ENCODE measurements at regions not wholly inside any gene's neighbourhood (a gene's known extent, or its start where the extent isn't known, plus 50 kb on each side); places are given as distances from the start of the nearest gene placed in this dataset.

GRCh38 chr15:87500240-87500639 is 756.3 kb downstream of the NTRK3 start:
- TF ChIP-seq, protein P1, sequence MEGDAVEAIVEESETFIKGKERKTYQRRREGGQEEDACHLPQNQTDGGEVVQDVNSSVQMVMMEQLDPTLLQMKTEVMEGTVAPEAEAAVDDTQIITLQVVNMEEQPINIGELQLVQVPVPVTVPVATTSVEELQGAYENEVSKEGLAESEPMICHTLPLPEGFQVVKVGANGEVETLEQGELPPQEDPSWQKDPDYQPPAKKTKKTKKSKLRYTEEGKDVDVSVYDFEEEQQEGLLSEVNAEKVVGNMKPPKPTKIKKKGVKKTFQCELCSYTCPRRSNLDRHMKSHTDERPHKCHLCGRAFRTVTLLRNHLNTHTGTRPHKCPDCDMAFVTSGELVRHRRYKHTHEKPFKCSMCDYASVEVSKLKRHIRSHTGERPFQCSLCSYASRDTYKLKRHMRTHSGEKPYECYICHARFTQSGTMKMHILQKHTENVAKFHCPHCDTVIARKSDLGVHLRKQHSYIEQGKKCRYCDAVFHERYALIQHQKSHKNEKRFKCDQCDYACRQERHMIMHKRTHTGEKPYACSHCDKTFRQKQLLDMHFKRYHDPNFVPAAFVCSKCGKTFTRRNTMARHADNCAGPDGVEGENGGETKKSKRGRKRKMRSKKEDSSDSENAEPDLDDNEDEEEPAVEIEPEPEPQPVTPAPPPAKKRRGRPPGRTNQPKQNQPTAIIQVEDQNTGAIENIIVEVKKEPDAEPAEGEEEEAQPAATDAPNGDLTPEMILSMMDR (IDR thresholded peaks at IDR 0.05; ENCODE audit: extremely low read depth, insufficient read depth, missing control alignments) = no peak
- in situ Hi-C loops (cut with MboI; ENCODE audit: low pct_unique_long_range_greater_than_20kb, low sequenced_read_pairs, unreplicated experiment) = no loop called here
- DNase-seq (ENCODE audit: low spot score) = no peak

DNA sequence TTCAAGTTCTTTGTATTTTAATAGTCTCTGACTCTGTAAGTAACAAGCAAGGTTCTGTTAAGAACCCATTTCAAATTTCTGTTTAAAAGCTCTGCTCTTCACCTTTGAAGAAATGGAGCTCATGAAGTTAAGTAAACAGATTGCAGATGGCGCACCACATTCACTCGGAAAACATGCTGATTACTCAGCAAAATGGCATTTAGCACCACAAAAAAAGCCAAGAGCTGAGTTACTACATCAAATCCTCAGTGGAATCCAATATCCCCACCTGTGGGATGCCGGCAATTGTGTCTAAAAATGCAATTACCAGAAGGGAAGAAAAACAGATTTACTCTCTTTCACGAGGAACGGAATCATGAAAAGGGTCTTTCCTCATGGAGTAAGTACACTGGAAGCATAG is 758.0 kb downstream of the NTRK3 start:
- TF ChIP-seq, protein P1 (IDR thresholded peaks at IDR 0.05; ENCODE audit: extremely low read depth, insufficient read depth, missing control alignments) = no peak
- in situ Hi-C loops (cut with MboI; ENCODE audit: low pct_unique_long_range_greater_than_20kb, low sequenced_read_pairs, unreplicated experiment) = no loop called here
- no peak for DNase-seq (ENCODE audit: low spot score)

DNA sequence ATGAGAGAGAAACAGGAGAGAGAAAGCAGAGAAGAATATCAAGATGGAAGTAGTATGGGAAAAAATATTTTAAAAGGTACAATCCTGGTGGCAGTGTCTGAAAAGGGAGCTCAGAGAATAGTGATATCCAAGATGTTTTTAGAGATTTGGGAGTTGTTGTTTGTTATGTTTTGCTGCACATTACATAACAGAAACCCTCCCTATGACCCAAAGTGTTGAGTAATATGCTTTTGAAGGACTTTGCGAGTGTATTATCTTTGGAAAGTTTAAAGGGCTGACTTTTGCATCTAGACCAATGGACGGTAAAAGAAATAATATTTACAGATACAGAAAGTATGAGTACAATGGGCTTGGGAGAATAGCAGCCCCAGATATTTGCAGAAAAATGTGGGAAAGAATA is 759.7 kb downstream of the NTRK3 start:
- in situ Hi-C loops (cut with MboI; ENCODE audit: low pct_unique_long_range_greater_than_20kb, low sequenced_read_pairs, unreplicated experiment) = no loop called here
- TF ChIP-seq, protein P1 (IDR thresholded peaks at IDR 0.05; ENCODE audit: extremely low read depth, insufficient read depth, missing control alignments) = no peak
- no peak for DNase-seq (ENCODE audit: low spot score)

- in situ Hi-C loops (cut with MboI; ENCODE audit: low pct_unique_long_range_greater_than_20kb, low sequenced_read_pairs, unreplicated experiment) = no loop called here
- no peak for DNase-seq (ENCODE audit: low spot score)
- TF ChIP-seq, protein P1 (IDR thresholded peaks at IDR 0.05; ENCODE audit: extremely low read depth, insufficient read depth, missing control alignments) = no peak
These were observed 760.4 kb downstream of the NTRK3 start for GRCh38 chr15:87496109-87496508.

DNA sequence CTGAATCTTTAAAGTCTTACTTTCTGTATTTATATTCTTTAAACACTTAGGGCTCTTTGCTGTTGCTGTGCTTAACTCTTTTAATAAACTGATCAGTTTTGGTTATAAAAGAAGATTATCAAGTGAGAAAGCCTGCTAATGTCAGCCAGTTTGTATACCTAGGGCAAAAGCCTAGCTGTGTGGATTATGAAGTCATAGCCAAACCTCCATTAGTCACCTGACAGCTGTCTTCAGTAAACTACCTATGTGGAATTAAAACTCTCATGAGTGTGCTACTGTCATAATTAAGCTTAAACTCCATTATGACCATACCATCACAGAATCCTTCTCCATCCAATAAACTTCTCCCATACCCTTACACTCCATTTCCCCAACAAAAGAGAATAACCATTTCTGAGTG is 762.7 kb downstream of the NTRK3 start:
- DNase-seq (ENCODE audit: low spot score) = no peak
- TF ChIP-seq, protein P1 (IDR thresholded peaks at IDR 0.05; ENCODE audit: extremely low read depth, insufficient read depth, missing control alignments) = no peak
- in situ Hi-C loops (cut with MboI; ENCODE audit: low pct_unique_long_range_greater_than_20kb, low sequenced_read_pairs, unreplicated experiment) = no loop called here

GRCh38 chr15:87492321-87492720 is 764.2 kb downstream of the NTRK3 start:
- in situ Hi-C loops (cut with MboI; ENCODE audit: low pct_unique_long_range_greater_than_20kb, low sequenced_read_pairs, unreplicated experiment) = no loop called here
- no peak for DNase-seq (ENCODE audit: low spot score)
- TF ChIP-seq, protein P1 (IDR thresholded peaks at IDR 0.05; ENCODE audit: extremely low read depth, insufficient read depth, missing control alignments) = no peak

GRCh38 chr15:87490666-87491065 is 765.9 kb downstream of the NTRK3 start:
- in situ Hi-C loops (cut with MboI; ENCODE audit: low pct_unique_long_range_greater_than_20kb, low sequenced_read_pairs, unreplicated experiment) = no loop called here
- no peak for DNase-seq (ENCODE audit: low spot score)
- TF ChIP-seq, protein P1 (IDR thresholded peaks at IDR 0.05; ENCODE audit: extremely low read depth, insufficient read depth, missing control alignments) = no peak
